Liver (tissue), 8 donors: ENCODE measurements at regions not wholly inside any gene's neighbourhood (a gene's known extent, or its start where the extent isn't known, plus 50 kb on each side); places are given as distances from the start of the nearest gene placed in this dataset.

Source experiments
- DNase-seq: peaks from one replicate; pipeline ENCODE4 v3.0.0-alpha.2; 2017; ENCODE audit warnings: low spot score
- H3K27ac ChIP-seq, 2 donors: one replicate each; pipeline ENCODE4 v1.7.0; 2013; ENCODE audit warnings: inconsistent platforms in 2 of 2, low read length in 2 of 2, control low read depth in 1 of 2, low read depth in 1 of 2, mild to moderate bottlenecking in 1 of 2
- H3K27me3 ChIP-seq, 4 donors: one replicate each; pipeline versions ENCODE4 v1.6.1 to v1.7.0; 2013; ENCODE audit warnings: low read length in 3 of 4, inconsistent platforms in 1 of 4, mild to moderate bottlenecking in 1 of 4, moderate library complexity in 1 of 4; ENCODE audit not compliant: control insufficient read depth in 4 of 4, insufficient read depth in 4 of 4
- H3K36me3 ChIP-seq, 4 donors: one replicate each; pipeline versions ENCODE4 v1.6.1 to v1.7.0; 2013; ENCODE audit warnings: low read length in 3 of 4, mild to moderate bottlenecking in 3 of 4, low read depth in 1 of 4, moderate library complexity in 1 of 4; ENCODE audit not compliant: control insufficient read depth in 4 of 4, insufficient read depth in 3 of 4
- H3K4me1 ChIP-seq, 4 donors: one replicate each; pipeline versions ENCODE4 v1.6.1 to v1.7.0; 2013; ENCODE audit warnings: low read length in 3 of 4, mild to moderate bottlenecking in 3 of 4, moderate library complexity in 1 of 4; ENCODE audit not compliant: control insufficient read depth in 4 of 4, insufficient read depth in 4 of 4
- H3K4me3 ChIP-seq, 3 donors: one replicate each; pipeline versions ENCODE4 v1.6.1 to v1.7.0; 2013; ENCODE audit warnings: low read length in 3 of 3, control low read depth in 1 of 3, low read depth in 1 of 3, mild to moderate bottlenecking in 1 of 3
- H3K9ac ChIP-seq, 2 donors: one replicate each; pipeline ENCODE4 v1.7.0; 2013; ENCODE audit warnings: low read length in 2 of 2, mild to moderate bottlenecking in 2 of 2, moderate library complexity in 2 of 2, control low read depth in 1 of 2, low read depth in 1 of 2
- H3K9me3 ChIP-seq, 4 donors: one replicate each; pipeline versions ENCODE4 v1.6.1 to v1.7.0; 2013; ENCODE audit warnings: low read length in 3 of 4; ENCODE audit not compliant: control insufficient read depth in 4 of 4
- EGR1 ChIP-seq, 2 donors: IDR thresholded peaks; 2 replicates each; pipeline ENCODE4 v1.6.1; 2016 to 2018; ENCODE audit warnings: antibody characterized with exemption in 2 of 2, low read depth in 2 of 2
- FOXA1 ChIP-seq: IDR thresholded peaks from 2 replicates; pipeline ENCODE4 v1.6.1; 2016; ENCODE audit warnings: antibody characterized with exemption
- FOXA2 ChIP-seq: IDR thresholded peaks from 2 replicates; pipeline ENCODE4 v1.6.1; 2016; ENCODE audit warnings: antibody characterized with exemption
- GABPA ChIP-seq, 2 donors: IDR thresholded peaks in 1 of 2; conservative IDR thresholded peaks in 1 of 2; 2 replicates each; pipeline ENCODE4 v1.6.1; 2016; ENCODE audit warnings: antibody characterized with exemption in 2 of 2, mild to moderate bottlenecking in 1 of 2, moderate library complexity in 1 of 2
- HNF4A ChIP-seq, 2 donors: conservative IDR thresholded peaks; 2 replicates each; pipeline ENCODE4 v1.6.1; 2016; ENCODE audit warnings: antibody characterized with exemption in 2 of 2, mild to moderate bottlenecking in 2 of 2
- HNF4G ChIP-seq: IDR thresholded peaks from 2 replicates; pipeline ENCODE4 v1.6.1; 2016; ENCODE audit warnings: antibody characterized with exemption
- JUND ChIP-seq, 2 donors: IDR thresholded peaks; 2 replicates each; pipeline ENCODE4 v1.6.1; 2016; ENCODE audit warnings: antibody characterized with exemption in 2 of 2
- NR2F2 ChIP-seq: IDR thresholded peaks from 2 replicates; pipeline ENCODE4 v1.6.1; 2016; ENCODE audit warnings: antibody characterized with exemption
- RAD21 ChIP-seq, 2 donors: IDR thresholded peaks; 2 replicates each; pipeline ENCODE4 v1.6.1; 2016; ENCODE audit warnings: antibody characterized with exemption in 2 of 2, mild to moderate bottlenecking in 2 of 2
- RXRA ChIP-seq, 2 donors: IDR thresholded peaks; 2 replicates each; pipeline ENCODE4 v1.6.1; 2017 to 2018; ENCODE audit warnings: antibody characterized with exemption in 2 of 2, mild to moderate bottlenecking in 1 of 2
- SP1 ChIP-seq: IDR thresholded peaks from 2 replicates; pipeline ENCODE4 v1.6.1; 2018; ENCODE audit warnings: antibody characterized with exemption, mild to moderate bottlenecking
- TAF1 ChIP-seq: conservative IDR thresholded peaks from 2 replicates; pipeline ENCODE4 v1.6.1; 2016; ENCODE audit warnings: antibody characterized with exemption, mild to moderate bottlenecking
- YY1 ChIP-seq: IDR thresholded peaks from 2 replicates; pipeline ENCODE4 v1.6.1; 2016; ENCODE audit warnings: antibody characterized with exemption, mild to moderate bottlenecking
- WGBS: extraction: QIAGEN DNeasy Blood & Tissue Kit; methylation state at CpG from one replicate; pipeline ENCODE4 v1.1.7; 2013; 5-methylcytosine and 5-hydroxymethylcytosine counted together
- TF ChIP-seq, protein P1 (sequence below): IDR thresholded peaks from 2 replicates; pipeline ENCODE4 v1.6.1; 2016; ENCODE audit warnings: antibody characterized with exemption
- TF ChIP-seq, protein P2 (sequence below): IDR thresholded peaks from 2 replicates; pipeline ENCODE4 v1.6.1; 2016; ENCODE audit warnings: antibody characterized with exemption, mild to moderate bottlenecking
- TF ChIP-seq, protein P3 (sequence below): IDR thresholded peaks from 2 replicates; pipeline ENCODE4 v1.6.1; 2016; ENCODE audit warnings: antibody characterized with exemption
- TF ChIP-seq, protein P4 (sequence below): fragments of 150-350 bp; IDR thresholded peaks from 2 replicates; pipeline ENCODE4 v1.5.1; 2017; ENCODE audit warnings: improper control_type of control experiment, low read depth, low read length; ENCODE audit not compliant: missing input control
- TF ChIP-seq, protein P5 (sequence below): IDR thresholded peaks from 2 replicates; pipeline ENCODE4 v1.6.1; 2016; ENCODE audit warnings: antibody characterized with exemption
- donor health status: healthy.
- donor health status: healthy.
- donor health status: healthy.
- donor health status: healthy.
- donor health status: healthy.

DNA sequence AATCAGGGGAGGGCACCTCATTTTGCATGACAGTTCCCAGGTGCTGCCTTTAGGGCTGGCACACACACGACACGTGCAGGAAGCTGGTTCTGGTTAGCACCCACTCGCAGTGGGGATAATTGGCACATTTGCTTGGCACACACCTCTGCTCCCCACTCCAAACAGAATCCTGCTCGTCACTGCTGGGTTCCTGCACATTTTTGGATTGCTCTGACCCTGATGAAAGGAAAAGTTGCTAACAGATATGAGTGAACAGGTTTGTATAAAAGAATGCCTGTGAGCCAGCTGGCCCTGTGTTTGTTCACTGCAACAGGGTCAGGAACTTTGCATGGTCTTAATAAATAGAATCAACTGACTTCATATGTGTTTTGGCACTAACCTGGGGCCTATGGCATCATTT lies 1500.4 kb downstream of the EFNB2 start:
- Histone ChIP-seq H3K36me3 (no peaks in the 10 kb centered on the region), H3K4me3 (no peak overlapping the region), H3K9me3 (no peaks in the 10 kb centered on the region), H3K4me1 (peaks cover 0 to 5% (median 0%) of the 10 kb centered on the region in 4 donors), H3K27me3 (no peaks in the 10 kb centered on the region), H3K27ac (no peak overlapping the region), H3K9ac (no peak overlapping the region)
- 42% methylated on average over 4 of the region's 4 CpGs for WGBS
- TF ChIP-seq, protein P1, sequence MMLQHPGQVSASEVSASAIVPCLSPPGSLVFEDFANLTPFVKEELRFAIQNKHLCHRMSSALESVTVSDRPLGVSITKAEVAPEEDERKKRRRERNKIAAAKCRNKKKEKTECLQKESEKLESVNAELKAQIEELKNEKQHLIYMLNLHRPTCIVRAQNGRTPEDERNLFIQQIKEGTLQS: no peak
- TF ChIP-seq GABPA (IDR thresholded peaks at IDR 0.05 in 1 of 2, conservative IDR thresholded peaks at IDR 0.05 in 1 of 2) (peak in 1 of 2 donors; percentile 19), RXRA (IDR thresholded peaks at IDR 0.05) (peak in 1 of 2 donors; percentile 33)
- no peak for DNase-seq

DNA sequence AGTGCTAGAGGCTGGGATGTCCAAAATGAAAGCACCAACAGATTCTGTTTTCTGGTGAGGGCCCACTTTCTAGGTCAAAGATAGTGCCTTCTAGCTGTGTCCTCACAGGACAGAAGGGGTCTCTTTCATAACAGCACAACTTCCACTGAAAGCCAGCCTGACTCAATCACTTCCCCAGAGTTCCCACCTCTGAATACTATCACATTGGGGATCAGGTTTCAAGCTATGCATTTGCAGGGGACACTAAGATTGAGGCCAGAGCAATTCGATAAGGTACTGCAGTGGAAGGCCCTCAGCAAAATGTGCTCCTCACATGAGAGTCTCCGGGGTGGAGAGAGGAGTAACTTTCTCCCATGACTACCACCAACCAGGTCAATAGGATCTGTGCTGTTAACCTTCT lies 1501.5 kb downstream of the EFNB2 start:
- Histone ChIP-seq H3K4me3 (no peak overlapping the region), H3K9me3 (no peaks in the 10 kb centered on the region), H3K4me1 (peaks cover 0 to 5% (median 0%) of the 10 kb centered on the region in 4 donors), H3K27ac (no peak overlapping the region), H3K9ac (no peak overlapping the region), H3K27me3 (no peaks in the 10 kb centered on the region), H3K36me3 (no peaks in the 10 kb centered on the region)
- DNase-seq: no peak
- TF ChIP-seq HNF4A (conservative IDR thresholded peaks at IDR 0.05): no peak
- TF ChIP-seq, protein P2, sequence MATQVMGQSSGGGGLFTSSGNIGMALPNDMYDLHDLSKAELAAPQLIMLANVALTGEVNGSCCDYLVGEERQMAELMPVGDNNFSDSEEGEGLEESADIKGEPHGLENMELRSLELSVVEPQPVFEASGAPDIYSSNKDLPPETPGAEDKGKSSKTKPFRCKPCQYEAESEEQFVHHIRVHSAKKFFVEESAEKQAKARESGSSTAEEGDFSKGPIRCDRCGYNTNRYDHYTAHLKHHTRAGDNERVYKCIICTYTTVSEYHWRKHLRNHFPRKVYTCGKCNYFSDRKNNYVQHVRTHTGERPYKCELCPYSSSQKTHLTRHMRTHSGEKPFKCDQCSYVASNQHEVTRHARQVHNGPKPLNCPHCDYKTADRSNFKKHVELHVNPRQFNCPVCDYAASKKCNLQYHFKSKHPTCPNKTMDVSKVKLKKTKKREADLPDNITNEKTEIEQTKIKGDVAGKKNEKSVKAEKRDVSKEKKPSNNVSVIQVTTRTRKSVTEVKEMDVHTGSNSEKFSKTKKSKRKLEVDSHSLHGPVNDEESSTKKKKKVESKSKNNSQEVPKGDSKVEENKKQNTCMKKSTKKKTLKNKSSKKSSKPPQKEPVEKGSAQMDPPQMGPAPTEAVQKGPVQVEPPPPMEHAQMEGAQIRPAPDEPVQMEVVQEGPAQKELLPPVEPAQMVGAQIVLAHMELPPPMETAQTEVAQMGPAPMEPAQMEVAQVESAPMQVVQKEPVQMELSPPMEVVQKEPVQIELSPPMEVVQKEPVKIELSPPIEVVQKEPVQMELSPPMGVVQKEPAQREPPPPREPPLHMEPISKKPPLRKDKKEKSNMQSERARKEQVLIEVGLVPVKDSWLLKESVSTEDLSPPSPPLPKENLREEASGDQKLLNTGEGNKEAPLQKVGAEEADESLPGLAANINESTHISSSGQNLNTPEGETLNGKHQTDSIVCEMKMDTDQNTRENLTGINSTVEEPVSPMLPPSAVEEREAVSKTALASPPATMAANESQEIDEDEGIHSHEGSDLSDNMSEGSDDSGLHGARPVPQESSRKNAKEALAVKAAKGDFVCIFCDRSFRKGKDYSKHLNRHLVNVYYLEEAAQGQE: no peak
- no peak for TF ChIP-seq GABPA (IDR thresholded peaks at IDR 0.05 in 1 of 2, conservative IDR thresholded peaks at IDR 0.05 in 1 of 2)
- TF ChIP-seq FOXA1: no peak
- TF ChIP-seq, protein P3, sequence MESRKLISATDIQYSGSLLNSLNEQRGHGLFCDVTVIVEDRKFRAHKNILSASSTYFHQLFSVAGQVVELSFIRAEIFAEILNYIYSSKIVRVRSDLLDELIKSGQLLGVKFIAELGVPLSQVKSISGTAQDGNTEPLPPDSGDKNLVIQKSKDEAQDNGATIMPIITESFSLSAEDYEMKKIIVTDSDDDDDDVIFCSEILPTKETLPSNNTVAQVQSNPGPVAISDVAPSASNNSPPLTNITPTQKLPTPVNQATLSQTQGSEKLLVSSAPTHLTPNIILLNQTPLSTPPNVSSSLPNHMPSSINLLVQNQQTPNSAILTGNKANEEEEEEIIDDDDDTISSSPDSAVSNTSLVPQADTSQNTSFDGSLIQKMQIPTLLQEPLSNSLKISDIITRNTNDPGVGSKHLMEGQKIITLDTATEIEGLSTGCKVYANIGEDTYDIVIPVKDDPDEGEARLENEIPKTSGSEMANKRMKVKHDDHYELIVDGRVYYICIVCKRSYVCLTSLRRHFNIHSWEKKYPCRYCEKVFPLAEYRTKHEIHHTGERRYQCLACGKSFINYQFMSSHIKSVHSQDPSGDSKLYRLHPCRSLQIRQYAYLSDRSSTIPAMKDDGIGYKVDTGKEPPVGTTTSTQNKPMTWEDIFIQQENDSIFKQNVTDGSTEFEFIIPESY: no peak
- TF ChIP-seq JUND (IDR thresholded peaks at IDR 0.05): no peak
- TF ChIP-seq RAD21 (IDR thresholded peaks at IDR 0.05): no peak
- no peak for TF ChIP-seq YY1
- no peak for TF ChIP-seq RXRA (IDR thresholded peaks at IDR 0.05)
- TF ChIP-seq SP1: no peak
- TF ChIP-seq, protein P4, sequence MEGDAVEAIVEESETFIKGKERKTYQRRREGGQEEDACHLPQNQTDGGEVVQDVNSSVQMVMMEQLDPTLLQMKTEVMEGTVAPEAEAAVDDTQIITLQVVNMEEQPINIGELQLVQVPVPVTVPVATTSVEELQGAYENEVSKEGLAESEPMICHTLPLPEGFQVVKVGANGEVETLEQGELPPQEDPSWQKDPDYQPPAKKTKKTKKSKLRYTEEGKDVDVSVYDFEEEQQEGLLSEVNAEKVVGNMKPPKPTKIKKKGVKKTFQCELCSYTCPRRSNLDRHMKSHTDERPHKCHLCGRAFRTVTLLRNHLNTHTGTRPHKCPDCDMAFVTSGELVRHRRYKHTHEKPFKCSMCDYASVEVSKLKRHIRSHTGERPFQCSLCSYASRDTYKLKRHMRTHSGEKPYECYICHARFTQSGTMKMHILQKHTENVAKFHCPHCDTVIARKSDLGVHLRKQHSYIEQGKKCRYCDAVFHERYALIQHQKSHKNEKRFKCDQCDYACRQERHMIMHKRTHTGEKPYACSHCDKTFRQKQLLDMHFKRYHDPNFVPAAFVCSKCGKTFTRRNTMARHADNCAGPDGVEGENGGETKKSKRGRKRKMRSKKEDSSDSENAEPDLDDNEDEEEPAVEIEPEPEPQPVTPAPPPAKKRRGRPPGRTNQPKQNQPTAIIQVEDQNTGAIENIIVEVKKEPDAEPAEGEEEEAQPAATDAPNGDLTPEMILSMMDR: no peak
- no peak for TF ChIP-seq TAF1
- no peak for TF ChIP-seq FOXA2
- TF ChIP-seq HNF4G: no peak
- TF ChIP-seq, protein P5, sequence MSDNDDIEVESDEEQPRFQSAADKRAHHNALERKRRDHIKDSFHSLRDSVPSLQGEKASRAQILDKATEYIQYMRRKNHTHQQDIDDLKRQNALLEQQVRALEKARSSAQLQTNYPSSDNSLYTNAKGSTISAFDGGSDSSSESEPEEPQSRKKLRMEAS: no peak
- TF ChIP-seq EGR1 (IDR thresholded peaks at IDR 0.05; ENCODE audit: low read depth in 2 of 2): no peak
- TF ChIP-seq NR2F2: no peak
- TF ChIP-seq, protein P1: no peak
- WGBS: 86% methylated on average over 2 of the region's 2 CpGs
